Panc1 (cell line): ENCODE measurements at regions not wholly inside any gene's neighbourhood (a gene's known extent, or its start where the extent isn't known, plus 50 kb on each side); places are given as distances from the start of the nearest gene placed in this dataset.

Experiments used
- ATAC-seq: fragments of 200-7000 bp; cut with Tn5 transposase; 2 replicates; pipeline ENCODE4 v1.9.1; 2020; ENCODE audit warnings: mild to moderate bottlenecking, moderate library complexity
- BruUV-seq: library from RNA; stranded (reverse); fragments of 400-500 nt; replicated peaks from 2 replicates; lab custom pipeline; 2021; lab: Mats Ljungman, UMichigan
- CTCF ChIA-PET: fragments of 300-600 bp; sonication (Branson Sonifier 250); formaldehyde crosslinking; loops from one replicate; lab custom pipeline; 2022; ENCODE audit warnings: antibody characterized with exemption; lab: Charles Lee
- POLR2A ChIA-PET: fragments of 300-600 bp; sonication (Branson Sonifier 250); formaldehyde crosslinking; loops from one replicate; lab custom pipeline; 2022; ENCODE audit warnings: antibody characterized with exemption; lab: Charles Lee
- DNase-seq: peaks from one replicate; pipeline ENCODE4 v3.0.0-alpha.2; 2010; ENCODE audit warnings: low read depth, low spot score
- H3K27ac ChIP-seq: 2 replicates; pipeline ENCODE4 v1.5.1; 2011; ENCODE audit warnings: mild to moderate bottlenecking, low read length, inconsistent platforms
- H3K27me3 ChIP-seq: fragments of 200-500 bp; sonication (Bioruptor generic); 2 replicates; pipeline ENCODE4 v1.6.0; 2014; ENCODE audit warnings: low read length, inconsistent platforms; ENCODE audit not compliant: control insufficient read depth, insufficient read depth
- H3K36me3 ChIP-seq: fragments of 200-500 bp; sonication (Bioruptor generic); 2 replicates; pipeline ENCODE4 v1.5.1; 2014; ENCODE audit warnings: inconsistent platforms, mild to moderate bottlenecking, low read length, moderate library complexity; ENCODE audit not compliant: control insufficient read depth, insufficient read depth
- H3K4me1 ChIP-seq: 2 replicates; pipeline ENCODE4 v1.5.1; 2011; ENCODE audit warnings: inconsistent platforms, mild to moderate bottlenecking, low read length, moderate library complexity; ENCODE audit not compliant: control insufficient read depth, insufficient read depth
- H3K4me3 ChIP-seq, 2 experiments: 2 replicates each; pipeline ENCODE4 v1.5.1; 2011 to 2012; ENCODE audit warnings: low read depth in 2 of 2, low read length in 2 of 2, mild to moderate bottlenecking in 2 of 2, inconsistent platforms in 1 of 2, moderate library complexity in 1 of 2
- H3K9me3 ChIP-seq: fragments of 200-500 bp; sonication (Bioruptor generic); 2 replicates; pipeline ENCODE4 v1.5.1; 2014; ENCODE audit warnings: low read depth, mild to moderate bottlenecking, inconsistent platforms, low read length, moderate library complexity; ENCODE audit not compliant: control insufficient read depth, insufficient read depth
- POLR2AphosphoS5 ChIP-seq: IDR thresholded peaks from 2 replicates; pipeline ENCODE4 v1.6.1; 2012; ENCODE audit warnings: mild to moderate bottlenecking, low read depth, low read length, moderate library complexity
- SIN3A ChIP-seq: IDR thresholded peaks from 2 replicates; pipeline ENCODE4 v1.6.1; 2012; ENCODE audit warnings: low read depth, mild to moderate bottlenecking, low read length, moderate library complexity, borderline replicate concordance; ENCODE audit not compliant: insufficient read depth
- TCF7L2 ChIP-seq: IDR thresholded peaks from 2 replicates; pipeline ENCODE4 v1.6.1; 2011; ENCODE audit warnings: mild to moderate bottlenecking, low read depth, low read length, inconsistent platforms
- in situ Hi-C: cut with HindIII; loops from 2 replicates; pipeline ENCODE4 v1.10.0; 2016; ENCODE audit warnings: low sequenced_read_pairs, low pct_unique_long_range_greater_than_20kb
- intact Hi-C: fragments of 100-400 bp; cut with micrococcal nuclease; formaldehyde crosslinking; loops from one replicate; pipeline ENCODE4 v1.10.0; 2022; ENCODE audit not compliant: unreplicated experiment
- TF ChIP-seq, protein P1 (sequence below), 2 experiments: IDR thresholded peaks; 2 replicates each; pipeline ENCODE4 v1.6.1; 2011 to 2012; ENCODE audit warnings: low read depth in 2 of 2, control low read depth in 1 of 2, low read length in 1 of 2, mild to moderate bottlenecking in 1 of 2, moderate library complexity in 1 of 2; ENCODE audit not compliant: insufficient read depth in 1 of 2
- TF ChIP-seq, protein P2 (sequence below): fragments of 450-650 bp; IDR thresholded peaks from 2 replicates; pipeline ENCODE4 v1.5.1; 2017; ENCODE audit warnings: mild to moderate bottlenecking

- Histone ChIP-seq H3K27ac (no peak overlapping the region), H3K4me1 (no peaks in the 10 kb centered on the region), H3K9me3 (no peaks in the 10 kb centered on the region), H3K4me3 (no peak overlapping the region), H3K27me3 (no peaks in the 10 kb centered on the region), H3K36me3 (no peaks in the 10 kb centered on the region)
- POLR2A ChIA-PET, result no interaction called here
- intact Hi-C loops, result no loop called here
- in situ Hi-C loops, result no loop called here
- TF ChIP-seq TCF7L2 (no peak), POLR2AphosphoS5 (no peak), SIN3A (no peak)
- TF ChIP-seq, protein P1, sequence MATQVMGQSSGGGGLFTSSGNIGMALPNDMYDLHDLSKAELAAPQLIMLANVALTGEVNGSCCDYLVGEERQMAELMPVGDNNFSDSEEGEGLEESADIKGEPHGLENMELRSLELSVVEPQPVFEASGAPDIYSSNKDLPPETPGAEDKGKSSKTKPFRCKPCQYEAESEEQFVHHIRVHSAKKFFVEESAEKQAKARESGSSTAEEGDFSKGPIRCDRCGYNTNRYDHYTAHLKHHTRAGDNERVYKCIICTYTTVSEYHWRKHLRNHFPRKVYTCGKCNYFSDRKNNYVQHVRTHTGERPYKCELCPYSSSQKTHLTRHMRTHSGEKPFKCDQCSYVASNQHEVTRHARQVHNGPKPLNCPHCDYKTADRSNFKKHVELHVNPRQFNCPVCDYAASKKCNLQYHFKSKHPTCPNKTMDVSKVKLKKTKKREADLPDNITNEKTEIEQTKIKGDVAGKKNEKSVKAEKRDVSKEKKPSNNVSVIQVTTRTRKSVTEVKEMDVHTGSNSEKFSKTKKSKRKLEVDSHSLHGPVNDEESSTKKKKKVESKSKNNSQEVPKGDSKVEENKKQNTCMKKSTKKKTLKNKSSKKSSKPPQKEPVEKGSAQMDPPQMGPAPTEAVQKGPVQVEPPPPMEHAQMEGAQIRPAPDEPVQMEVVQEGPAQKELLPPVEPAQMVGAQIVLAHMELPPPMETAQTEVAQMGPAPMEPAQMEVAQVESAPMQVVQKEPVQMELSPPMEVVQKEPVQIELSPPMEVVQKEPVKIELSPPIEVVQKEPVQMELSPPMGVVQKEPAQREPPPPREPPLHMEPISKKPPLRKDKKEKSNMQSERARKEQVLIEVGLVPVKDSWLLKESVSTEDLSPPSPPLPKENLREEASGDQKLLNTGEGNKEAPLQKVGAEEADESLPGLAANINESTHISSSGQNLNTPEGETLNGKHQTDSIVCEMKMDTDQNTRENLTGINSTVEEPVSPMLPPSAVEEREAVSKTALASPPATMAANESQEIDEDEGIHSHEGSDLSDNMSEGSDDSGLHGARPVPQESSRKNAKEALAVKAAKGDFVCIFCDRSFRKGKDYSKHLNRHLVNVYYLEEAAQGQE (IDR thresholded peaks at IDR 0.05; ENCODE audit: insufficient read depth in 1 of 2, low read depth in 2 of 2, low read length in 1 of 2), result no peak
- TF ChIP-seq, protein P2, sequence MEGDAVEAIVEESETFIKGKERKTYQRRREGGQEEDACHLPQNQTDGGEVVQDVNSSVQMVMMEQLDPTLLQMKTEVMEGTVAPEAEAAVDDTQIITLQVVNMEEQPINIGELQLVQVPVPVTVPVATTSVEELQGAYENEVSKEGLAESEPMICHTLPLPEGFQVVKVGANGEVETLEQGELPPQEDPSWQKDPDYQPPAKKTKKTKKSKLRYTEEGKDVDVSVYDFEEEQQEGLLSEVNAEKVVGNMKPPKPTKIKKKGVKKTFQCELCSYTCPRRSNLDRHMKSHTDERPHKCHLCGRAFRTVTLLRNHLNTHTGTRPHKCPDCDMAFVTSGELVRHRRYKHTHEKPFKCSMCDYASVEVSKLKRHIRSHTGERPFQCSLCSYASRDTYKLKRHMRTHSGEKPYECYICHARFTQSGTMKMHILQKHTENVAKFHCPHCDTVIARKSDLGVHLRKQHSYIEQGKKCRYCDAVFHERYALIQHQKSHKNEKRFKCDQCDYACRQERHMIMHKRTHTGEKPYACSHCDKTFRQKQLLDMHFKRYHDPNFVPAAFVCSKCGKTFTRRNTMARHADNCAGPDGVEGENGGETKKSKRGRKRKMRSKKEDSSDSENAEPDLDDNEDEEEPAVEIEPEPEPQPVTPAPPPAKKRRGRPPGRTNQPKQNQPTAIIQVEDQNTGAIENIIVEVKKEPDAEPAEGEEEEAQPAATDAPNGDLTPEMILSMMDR, result no peak
- ATAC-seq, result no peak
- no peak for DNase-seq
- CTCF ChIA-PET, result no interaction called here
- BruUV-seq, result no TSS peak
Measured at GRCh38 chr15:93861956-93862741, 369.2 kb upstream of the MCTP2 start.

DNA sequence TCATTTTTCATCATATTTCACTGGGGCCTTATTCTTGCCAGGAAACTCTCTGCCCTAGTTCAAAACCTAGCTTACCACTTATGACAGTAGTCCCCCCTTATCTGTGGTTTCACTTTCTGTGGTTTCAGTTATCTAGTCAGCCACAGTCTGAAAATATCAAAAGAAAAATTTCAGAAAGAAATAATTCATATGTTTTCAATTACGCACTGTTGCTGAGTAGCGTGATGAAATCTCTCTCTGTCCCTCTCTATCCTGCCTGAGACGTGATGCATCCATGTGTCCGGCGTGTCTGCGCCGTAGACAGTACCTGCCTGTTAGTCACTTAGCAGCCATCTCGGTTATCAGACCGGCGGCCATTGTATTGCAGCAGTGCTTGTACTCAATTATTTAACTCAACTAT is 369.9 kb upstream of the MCTP2 start:
- intact Hi-C loops (no loop called here), in situ Hi-C loops (no loop called here)
- ChIA-PET CTCF (no interaction called here), POLR2A (no interaction called here)
- Histone ChIP-seq H3K4me1 (no peaks in the 10 kb centered on the region), H3K4me3 (no peak overlapping the region), H3K9me3 (no peaks in the 10 kb centered on the region), H3K27ac (no peak overlapping the region), H3K36me3 (no peaks in the 10 kb centered on the region), H3K27me3 (no peaks in the 10 kb centered on the region)
- TF ChIP-seq POLR2AphosphoS5, result no peak
- TF ChIP-seq TCF7L2, result no peak
- TF ChIP-seq, protein P1 (IDR thresholded peaks at IDR 0.05; ENCODE audit: insufficient read depth in 1 of 2, low read depth in 2 of 2, low read length in 1 of 2), result no peak
- TF ChIP-seq, protein P2, result no peak
- TF ChIP-seq SIN3A, result no peak
- no peak for DNase-seq
- ATAC-seq, result no peak
- no TSS peak for BruUV-seq
